ENCODE measurements at regions not wholly inside any gene's neighbourhood (a gene's known extent, or its start where the extent isn't known, plus 50 kb on each side); places are given as distances from the start of the nearest gene placed in this dataset.

- no peaks in the 10 kb centered on the region for H3K9me3 ChIP-seq (ENCODE audit: control insufficient read depth in 1 of 2, low read length in 2 of 2)
- H3K4me3 ChIP-seq (ENCODE audit: low read depth in 1 of 2, low read length in 2 of 2): no peak overlapping the region
- no peaks in the 10 kb centered on the region for H3K36me3 ChIP-seq (ENCODE audit: control insufficient read depth in 1 of 2, insufficient read depth in 2 of 2, low read length in 2 of 2)
- H3K27ac ChIP-seq (ENCODE audit: low read depth, low read length): no peak overlapping the region
- H3K27me3 ChIP-seq (ENCODE audit: control insufficient read depth in 1 of 2, insufficient read depth in 2 of 2, low read length in 2 of 2): no peaks in the 10 kb centered on the region
- no peak overlapping the region for H3K9ac ChIP-seq (ENCODE audit: low read depth in 1 of 2, low read length in 2 of 2)
- peaks cover 14 to 26% of the 10 kb centered on the region in 2 donors for H3K4me1 ChIP-seq (ENCODE audit: control insufficient read depth in 1 of 2, insufficient read depth in 2 of 2, low read length in 2 of 2)
Measured at GRCh38 chr2:42880738-42881690, 88.6 kb upstream of the HAAO start.

GRCh38 chr2:42879913-42880737 is 87.7 kb upstream of the HAAO start:
- Histone ChIP-seq H3K36me3 (ENCODE audit: control insufficient read depth in 1 of 2, insufficient read depth in 2 of 2, low read length in 2 of 2) (no peaks in the 10 kb centered on the region), H3K27ac (ENCODE audit: low read depth, low read length) (no peak overlapping the region), H3K27me3 (ENCODE audit: control insufficient read depth in 1 of 2, insufficient read depth in 2 of 2, low read length in 2 of 2) (no peaks in the 10 kb centered on the region), H3K9me3 (ENCODE audit: control insufficient read depth in 1 of 2, low read length in 2 of 2) (no peaks in the 10 kb centered on the region), H3K9ac (ENCODE audit: low read depth in 1 of 2, low read length in 2 of 2) (no peak overlapping the region), H3K4me3 (ENCODE audit: low read depth in 1 of 2, low read length in 2 of 2) (no peak overlapping the region), H3K4me1 (ENCODE audit: control insufficient read depth in 1 of 2, insufficient read depth in 2 of 2, low read length in 2 of 2) (peaks cover 19 to 32% of the 10 kb centered on the region in 2 donors)

- Histone ChIP-seq H3K4me1 (ENCODE audit: control insufficient read depth in 1 of 2, insufficient read depth in 2 of 2, low read length in 2 of 2) (peaks cover 24 to 32% of the 10 kb centered on the region in 2 donors), H3K9me3 (ENCODE audit: control insufficient read depth in 1 of 2, low read length in 2 of 2) (no peaks in the 10 kb centered on the region), H3K4me3 (ENCODE audit: low read depth in 1 of 2, low read length in 2 of 2) (no peak overlapping the region), H3K27me3 (ENCODE audit: control insufficient read depth in 1 of 2, insufficient read depth in 2 of 2, low read length in 2 of 2) (no peaks in the 10 kb centered on the region), H3K36me3 (ENCODE audit: control insufficient read depth in 1 of 2, insufficient read depth in 2 of 2, low read length in 2 of 2) (no peaks in the 10 kb centered on the region), H3K27ac (ENCODE audit: low read depth, low read length) (no peak overlapping the region), H3K9ac (ENCODE audit: low read depth in 1 of 2, low read length in 2 of 2) (no peak overlapping the region)
Measured at GRCh38 chr2:42879121-42879705, 86.8 kb upstream of the HAAO start.

- Histone ChIP-seq H3K36me3 (ENCODE audit: control insufficient read depth in 1 of 2, insufficient read depth in 2 of 2, low read length in 2 of 2) (no peaks in the 10 kb centered on the region), H3K9ac (ENCODE audit: low read depth in 1 of 2, low read length in 2 of 2) (no peak overlapping the region), H3K27me3 (ENCODE audit: control insufficient read depth in 1 of 2, insufficient read depth in 2 of 2, low read length in 2 of 2) (no peaks in the 10 kb centered on the region), H3K27ac (ENCODE audit: low read depth, low read length) (no peak overlapping the region), H3K9me3 (ENCODE audit: control insufficient read depth in 1 of 2, low read length in 2 of 2) (no peaks in the 10 kb centered on the region), H3K4me3 (ENCODE audit: low read depth in 1 of 2, low read length in 2 of 2) (no peak overlapping the region), H3K4me1 (ENCODE audit: control insufficient read depth in 1 of 2, insufficient read depth in 2 of 2, low read length in 2 of 2) (peaks cover 24 to 32% of the 10 kb centered on the region in 2 donors)
Measured at GRCh38 chr2:42878581-42878980, 86.2 kb upstream of the HAAO start.

GRCh38 chr2:42877936-42878335 is 85.6 kb upstream of the HAAO start:
- H3K27ac ChIP-seq (ENCODE audit: low read depth, low read length): no peak overlapping the region
- no peaks in the 10 kb centered on the region for H3K9me3 ChIP-seq (ENCODE audit: control insufficient read depth in 1 of 2, low read length in 2 of 2)
- no peaks in the 10 kb centered on the region for H3K36me3 ChIP-seq (ENCODE audit: control insufficient read depth in 1 of 2, insufficient read depth in 2 of 2, low read length in 2 of 2)
- H3K4me1 ChIP-seq (ENCODE audit: control insufficient read depth in 1 of 2, insufficient read depth in 2 of 2, low read length in 2 of 2): peaks cover 24 to 32% of the 10 kb centered on the region in 2 donors
- H3K4me3 ChIP-seq (ENCODE audit: low read depth in 1 of 2, low read length in 2 of 2): no peak overlapping the region
- no peak overlapping the region for H3K9ac ChIP-seq (ENCODE audit: low read depth in 1 of 2, low read length in 2 of 2)
- no peaks in the 10 kb centered on the region for H3K27me3 ChIP-seq (ENCODE audit: control insufficient read depth in 1 of 2, insufficient read depth in 2 of 2, low read length in 2 of 2)

GRCh38 chr2:42877511-42877910 is 85.1 kb upstream of the HAAO start:
- H3K36me3 ChIP-seq (ENCODE audit: control insufficient read depth in 1 of 2, insufficient read depth in 2 of 2, low read length in 2 of 2): no peaks in the 10 kb centered on the region
- no peak overlapping the region for H3K27ac ChIP-seq (ENCODE audit: low read depth, low read length)
- H3K27me3 ChIP-seq (ENCODE audit: control insufficient read depth in 1 of 2, insufficient read depth in 2 of 2, low read length in 2 of 2): no peaks in the 10 kb centered on the region
- H3K4me1 ChIP-seq (ENCODE audit: control insufficient read depth in 1 of 2, insufficient read depth in 2 of 2, low read length in 2 of 2): peaks cover 24 to 32% of the 10 kb centered on the region in 2 donors
- H3K9ac ChIP-seq (ENCODE audit: low read depth in 1 of 2, low read length in 2 of 2): no peak overlapping the region
- H3K4me3 ChIP-seq (ENCODE audit: low read depth in 1 of 2, low read length in 2 of 2): no peak overlapping the region
- no peaks in the 10 kb centered on the region for H3K9me3 ChIP-seq (ENCODE audit: control insufficient read depth in 1 of 2, low read length in 2 of 2)

- Histone ChIP-seq H3K9ac (ENCODE audit: low read depth in 1 of 2, low read length in 2 of 2) (no peak overlapping the region), H3K27ac (ENCODE audit: low read depth, low read length) (no peak overlapping the region), H3K36me3 (ENCODE audit: control insufficient read depth in 1 of 2, insufficient read depth in 2 of 2, low read length in 2 of 2) (no peaks in the 10 kb centered on the region), H3K4me1 (ENCODE audit: control insufficient read depth in 1 of 2, insufficient read depth in 2 of 2, low read length in 2 of 2) (peaks cover 24 to 29% of the 10 kb centered on the region in 2 donors), H3K4me3 (ENCODE audit: low read depth in 1 of 2, low read length in 2 of 2) (no peak overlapping the region), H3K27me3 (ENCODE audit: control insufficient read depth in 1 of 2, insufficient read depth in 2 of 2, low read length in 2 of 2) (no peaks in the 10 kb centered on the region), H3K9me3 (ENCODE audit: control insufficient read depth in 1 of 2, low read length in 2 of 2) (no peaks in the 10 kb centered on the region)
Measured at GRCh38 chr2:42876326-42876751, 84.0 kb upstream of the HAAO start.

- H3K36me3 ChIP-seq (ENCODE audit: control insufficient read depth in 1 of 2, insufficient read depth in 2 of 2, low read length in 2 of 2): no peaks in the 10 kb centered on the region
- peak overlapping the region; percentile 52 for H3K27ac ChIP-seq (ENCODE audit: low read depth, low read length)
- no peak overlapping the region for H3K4me3 ChIP-seq (ENCODE audit: low read depth in 1 of 2, low read length in 2 of 2)
- no peak overlapping the region for H3K9ac ChIP-seq (ENCODE audit: low read depth in 1 of 2, low read length in 2 of 2)
- H3K27me3 ChIP-seq (ENCODE audit: control insufficient read depth in 1 of 2, insufficient read depth in 2 of 2, low read length in 2 of 2): no peaks in the 10 kb centered on the region
- H3K4me1 ChIP-seq (ENCODE audit: control insufficient read depth in 1 of 2, insufficient read depth in 2 of 2, low read length in 2 of 2): peaks cover 20 to 24% of the 10 kb centered on the region in 2 donors
- H3K9me3 ChIP-seq (ENCODE audit: control insufficient read depth in 1 of 2, low read length in 2 of 2): no peaks in the 10 kb centered on the region
Measured at GRCh38 chr2:42875880-42876279, 83.5 kb upstream of the HAAO start.

GRCh38 chr2:42874949-42875801 is 82.8 kb upstream of the HAAO start:
- H3K36me3 ChIP-seq (ENCODE audit: control insufficient read depth in 1 of 2, insufficient read depth in 2 of 2, low read length in 2 of 2): no peaks in the 10 kb centered on the region
- no peaks in the 10 kb centered on the region for H3K9me3 ChIP-seq (ENCODE audit: control insufficient read depth in 1 of 2, low read length in 2 of 2)
- no peak overlapping the region for H3K9ac ChIP-seq (ENCODE audit: low read depth in 1 of 2, low read length in 2 of 2)
- peaks cover 16 to 18% of the 10 kb centered on the region in 2 donors for H3K4me1 ChIP-seq (ENCODE audit: control insufficient read depth in 1 of 2, insufficient read depth in 2 of 2, low read length in 2 of 2)
- no peak overlapping the region for H3K4me3 ChIP-seq (ENCODE audit: low read depth in 1 of 2, low read length in 2 of 2)
- H3K27ac ChIP-seq (ENCODE audit: low read depth, low read length): peak overlapping the region; percentile 52
- H3K27me3 ChIP-seq (ENCODE audit: control insufficient read depth in 1 of 2, insufficient read depth in 2 of 2, low read length in 2 of 2): no peaks in the 10 kb centered on the region
